ENCODE measurements at regions not wholly inside any gene's neighbourhood (a gene's known extent, or its start where the extent isn't known, plus 50 kb on each side); places are given as distances from the start of the nearest gene placed in this dataset.

DNA sequence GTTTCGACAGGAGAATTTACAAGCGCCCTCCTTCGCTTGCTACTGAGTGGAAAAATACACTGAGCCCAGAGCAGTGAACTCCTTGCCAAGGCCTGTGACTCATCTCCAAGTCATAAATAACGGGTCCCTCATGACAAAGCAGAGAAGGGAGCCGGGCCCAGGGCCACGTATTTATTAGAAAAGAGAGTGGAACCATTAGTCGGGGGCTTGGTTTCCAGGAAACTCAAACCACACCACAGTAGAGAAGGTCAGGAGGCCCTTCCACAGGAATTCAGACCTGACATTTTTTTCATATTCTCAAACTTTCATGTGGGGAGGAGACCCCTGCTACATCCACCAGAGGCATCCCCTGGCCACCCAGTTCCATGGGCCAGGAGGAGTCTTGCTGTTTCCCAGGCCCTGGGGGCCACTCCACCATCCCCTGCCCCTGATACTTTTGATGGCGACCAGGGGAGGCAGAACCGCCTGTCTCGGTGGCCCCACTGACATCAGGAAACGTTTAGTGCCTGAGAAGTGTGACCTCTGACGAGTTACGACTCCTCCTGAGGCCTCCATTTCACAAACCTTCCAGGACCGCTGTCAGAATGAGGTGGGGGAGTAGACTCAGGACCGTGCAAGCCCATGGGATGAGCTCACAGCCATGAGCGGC, 289.7 kb downstream of the DYSF start:
- no peaks in the 10 kb centered on the region for H3K36me3 Mint-ChIP-seq
- DNase-seq = no peak
- H3K27me3 Mint-ChIP-seq = peaks cover 8 to 13% of the 10 kb centered on the region in 2 donors
- H3K27me3 ChIP-seq (replicated peaks in 1 of 2; ENCODE audit: control insufficient read depth in 2 of 2, extremely low read depth in 1 of 2, insufficient read depth in 2 of 2, low read length in 1 of 2) = peaks cover 0 to 16% of the 10 kb centered on the region in 2 experiments
- POLR2A ChIA-PET = no interaction called here
- ATAC-seq (replicated peaks in 1 of 4) = no peak
- H3K4me3 Mint-ChIP-seq = no peak overlapping the region
- no peak overlapping the region for H3K4me3 ChIP-seq (ENCODE audit: control insufficient read depth in 1 of 2, extremely low read depth in 1 of 2, low read length in 1 of 2)
- H3K9me3 ChIP-seq = no peaks in the 10 kb centered on the region
- no peaks in the 10 kb centered on the region for H3K4me1 Mint-ChIP-seq
- CTCF ChIA-PET = no interaction called here
- whole genome bisulfite sequencing (ENCODE audit: insufficient coverage) = 75% methylated on average over 4 of the region's 16 CpGs
- H3K4me1 ChIP-seq (ENCODE audit: control insufficient read depth in 1 of 2, extremely low read depth in 1 of 2, insufficient read depth in 2 of 2, low read length in 2 of 2) = no peaks in the 10 kb centered on the region
- H3K27ac ChIP-seq (ENCODE audit: low read length) = no peak overlapping the region
- H3K27ac Mint-ChIP-seq = no peak overlapping the region
- H3K36me3 ChIP-seq (ENCODE audit: control insufficient read depth in 2 of 2, extremely low read depth in 1 of 2, insufficient read depth in 1 of 2, low read length in 1 of 2) = no peaks in the 10 kb centered on the region
- peaks cover 0 to 9% (median 0%) of the 10 kb centered on the region in 3 donors for H3K9me3 Mint-ChIP-seq

DNA sequence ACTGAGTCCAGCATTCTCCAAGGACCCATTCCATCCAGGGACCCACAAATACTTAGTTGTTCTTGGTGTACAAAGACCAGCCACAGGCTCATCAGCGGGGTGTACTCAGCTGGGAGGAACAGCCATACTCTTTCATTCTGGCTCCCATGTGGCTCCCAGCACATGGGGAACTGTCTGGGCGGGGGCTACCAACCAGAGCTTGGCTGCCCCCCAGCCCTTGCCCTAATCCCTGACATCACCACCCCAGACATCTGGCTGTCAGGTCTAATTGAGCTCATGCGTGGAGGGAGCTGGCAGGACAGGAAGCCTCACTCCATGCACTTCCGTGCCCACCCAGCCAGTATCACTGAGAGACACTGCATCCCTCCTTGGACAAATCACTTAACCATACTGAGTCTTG, 283.6 kb downstream of the DYSF start:
- no peak for ATAC-seq (replicated peaks in 1 of 4)
- Mint-ChIP-seq H3K4me1 (no peaks in the 10 kb centered on the region), H3K4me3 (no peak overlapping the region), H3K27me3 (peaks cover 4 to 8% of the 10 kb centered on the region in 2 donors), H3K36me3 (no peaks in the 10 kb centered on the region), H3K9me3 (peaks cover 0 to 9% (median 0%) of the 10 kb centered on the region in 3 donors), H3K27ac (no peak overlapping the region)
- Histone ChIP-seq H3K4me3 (ENCODE audit: control insufficient read depth in 1 of 2, extremely low read depth in 1 of 2, low read length in 1 of 2) (no peak overlapping the region), H3K27ac (ENCODE audit: low read length) (no peak overlapping the region), H3K9me3 (no peaks in the 10 kb centered on the region), H3K4me1 (ENCODE audit: control insufficient read depth in 1 of 2, extremely low read depth in 1 of 2, insufficient read depth in 2 of 2, low read length in 2 of 2) (no peaks in the 10 kb centered on the region), H3K36me3 (ENCODE audit: control insufficient read depth in 2 of 2, extremely low read depth in 1 of 2, insufficient read depth in 1 of 2, low read length in 1 of 2) (no peaks in the 10 kb centered on the region), H3K27me3 (replicated peaks in 1 of 2; ENCODE audit: control insufficient read depth in 2 of 2, extremely low read depth in 1 of 2, insufficient read depth in 2 of 2, low read length in 1 of 2) (peaks cover 0 to 16% of the 10 kb centered on the region in 2 experiments)
- DNase-seq = no peak
- CTCF ChIA-PET = no interaction called here
- WGBS (ENCODE audit: insufficient coverage) = 90% methylated on average over 3 of the region's 4 CpGs
- POLR2A ChIA-PET = no interaction called here

DNA sequence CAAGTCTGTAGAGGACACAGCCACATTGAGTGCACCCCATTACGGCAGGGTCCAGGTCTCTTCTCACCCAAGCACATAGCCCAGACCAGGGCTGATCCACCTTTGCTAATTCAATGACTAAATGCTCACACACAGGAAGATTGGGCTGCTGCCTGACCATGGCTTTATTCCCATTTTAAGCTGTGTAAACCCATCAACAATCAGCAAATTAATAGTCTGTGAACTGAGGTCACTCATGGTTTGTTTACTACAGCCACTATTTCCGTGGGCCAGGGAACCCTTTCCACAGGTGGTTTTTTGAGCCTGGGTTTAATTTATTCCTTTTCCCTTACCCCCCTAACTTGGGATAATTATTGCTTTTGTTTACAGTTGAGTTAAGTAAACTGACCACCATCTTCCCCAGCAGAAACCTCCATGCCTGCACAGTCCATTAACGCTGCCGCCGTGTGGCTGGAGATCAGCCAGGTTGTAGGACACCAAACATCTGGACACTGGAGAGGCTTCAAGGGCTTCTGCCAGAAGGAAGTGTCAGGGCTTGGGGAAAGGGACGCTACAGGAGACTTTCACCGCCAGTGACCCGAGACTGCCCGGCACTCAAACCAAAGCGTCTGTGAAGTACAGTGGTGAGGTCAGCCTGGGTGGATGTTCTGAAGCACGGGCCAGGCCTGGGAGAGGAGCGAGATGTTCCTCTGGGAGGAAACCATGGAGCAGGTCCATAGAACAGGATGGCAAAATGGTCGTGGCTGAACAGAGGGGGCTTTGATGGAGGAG, 282.9 kb downstream of the DYSF start:
- peaks cover 6 to 8% of the 10 kb centered on the region in 2 donors for H3K27me3 Mint-ChIP-seq
- Histone ChIP-seq H3K4me1 (ENCODE audit: control insufficient read depth in 1 of 2, extremely low read depth in 1 of 2, insufficient read depth in 2 of 2, low read length in 2 of 2) (no peaks in the 10 kb centered on the region), H3K36me3 (ENCODE audit: control insufficient read depth in 2 of 2, extremely low read depth in 1 of 2, insufficient read depth in 1 of 2, low read length in 1 of 2) (no peaks in the 10 kb centered on the region), H3K4me3 (ENCODE audit: control insufficient read depth in 1 of 2, extremely low read depth in 1 of 2, low read length in 1 of 2) (no peak overlapping the region), H3K9me3 (no peaks in the 10 kb centered on the region), H3K27ac (ENCODE audit: low read length) (no peak overlapping the region), H3K27me3 (replicated peaks in 1 of 2; ENCODE audit: control insufficient read depth in 2 of 2, extremely low read depth in 1 of 2, insufficient read depth in 2 of 2, low read length in 1 of 2) (peaks cover 0 to 21% of the 10 kb centered on the region in 2 experiments)
- POLR2A ChIA-PET = interaction anchor here in 1 of 2 donors (0.6 kb wide), 1 partner anchor 451 kb away, joined by 3 read pairs; no protein-coding TSS in a partner anchor
- H3K27ac Mint-ChIP-seq = no peak overlapping the region
- CTCF ChIA-PET = no interaction called here
- DNase-seq (no peak), ATAC-seq (replicated peaks in 1 of 4) (no peak)
- peaks cover 0 to 9% (median 0%) of the 10 kb centered on the region in 3 donors for H3K9me3 Mint-ChIP-seq
- H3K36me3 Mint-ChIP-seq = no peaks in the 10 kb centered on the region
- H3K4me1 Mint-ChIP-seq = no peaks in the 10 kb centered on the region
- H3K4me3 Mint-ChIP-seq = no peak overlapping the region
- WGBS (ENCODE audit: insufficient coverage) = 83% methylated on average over 12 of the region's 13 CpGs

Measured in T-cell (primary cell).